Activated CD8-positive, alpha-beta memory T cell treated with anti-CD3 and anti-CD28 coated beads, Interleukin-2, amount 50 U/mL, for 4 hours (primary cell): ENCODE measurements at regions not wholly inside any gene's neighbourhood (a gene's known extent, or its start where the extent isn't known, plus 50 kb on each side); places are given as distances from the start of the nearest gene placed in this dataset.

Source experiments
- DNase-seq: peaks from one replicate; pipeline ENCODE4 v3.0.0-alpha.2; 2020

DNA sequence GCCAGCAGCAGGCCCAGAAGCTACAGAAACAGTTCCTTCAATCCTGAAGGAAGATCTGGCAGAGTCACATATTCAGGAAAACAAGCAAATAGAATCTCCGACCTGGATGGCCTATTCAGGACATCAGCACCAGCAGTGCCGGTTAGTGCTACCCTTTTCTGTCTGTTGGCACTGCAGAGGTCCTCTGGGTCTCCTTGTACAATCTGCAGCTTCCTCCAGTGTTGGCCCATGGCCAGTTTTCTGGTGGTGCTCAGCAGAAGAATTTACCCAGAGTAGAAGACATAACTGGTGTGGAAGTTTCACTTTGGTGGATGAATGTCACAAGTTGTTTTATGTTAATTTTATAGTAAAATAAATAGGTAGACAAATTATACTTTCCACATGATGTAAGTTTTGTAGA lies 498.1 kb downstream of the COG6 start:
- no peak for DNase-seq

DNA sequence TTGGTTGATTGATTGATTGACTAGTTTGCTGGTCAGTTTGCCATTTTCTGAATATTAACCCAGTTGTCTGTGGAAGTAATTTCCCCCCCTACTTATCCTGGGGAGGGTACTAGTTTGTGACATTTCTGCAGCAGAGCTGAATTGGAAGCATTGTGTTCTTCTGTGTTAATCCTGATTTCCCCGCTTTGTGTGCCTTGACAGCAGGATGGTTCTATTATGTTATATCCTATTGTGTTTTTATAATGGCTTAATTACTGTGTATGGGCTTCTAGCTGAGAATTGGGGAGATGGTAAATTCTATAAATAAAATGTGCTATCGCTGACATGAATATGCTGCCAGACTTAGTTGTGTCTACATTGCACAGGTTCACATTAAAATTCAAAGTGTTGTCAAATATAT lies 499.7 kb downstream of the COG6 start:
- no peak for DNase-seq

DNA sequence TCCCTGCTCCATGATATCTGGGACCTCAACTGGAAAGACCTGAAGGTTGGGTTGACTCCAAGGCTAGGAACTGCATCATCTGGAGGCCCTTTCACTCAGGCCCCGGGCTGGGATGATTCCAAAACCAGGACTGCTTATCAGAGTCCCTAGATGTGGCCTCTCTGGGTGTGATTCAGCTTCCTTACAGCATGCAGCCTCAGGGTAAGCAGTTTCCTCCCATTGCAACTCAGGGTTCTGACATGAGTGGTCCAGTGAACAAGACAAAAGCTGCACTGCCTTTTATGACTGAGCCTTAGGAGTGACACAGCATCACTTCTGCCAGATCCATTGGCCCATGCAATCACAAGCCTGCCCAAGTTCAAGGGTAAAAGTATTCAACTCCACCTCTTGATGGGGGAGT lies 502.8 kb downstream of the COG6 start:
- DNase-seq = no peak

- DNase-seq = no peak
These were observed 503.3 kb downstream of the COG6 start for GRCh38 chr13:40158757-40159156.

DNA sequence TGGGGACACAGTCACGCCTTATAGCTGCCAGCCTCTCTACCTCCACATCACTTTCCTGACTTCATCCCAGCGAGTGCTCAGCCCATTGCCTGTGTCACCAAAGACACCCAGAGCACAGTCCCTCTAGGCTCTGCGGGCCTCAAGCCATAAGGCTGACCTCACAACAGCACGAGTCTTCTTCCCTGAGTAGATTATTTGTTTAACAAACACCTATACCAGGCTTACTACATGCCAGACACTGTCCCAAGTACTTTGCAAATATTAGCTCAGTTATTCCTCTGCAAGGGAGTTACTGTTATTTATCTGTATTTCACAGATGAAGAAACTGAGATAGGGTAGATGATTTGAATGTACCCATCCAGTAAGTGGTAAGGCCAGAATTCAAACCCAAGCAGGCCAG lies 504.3 kb downstream of the COG6 start:
- no peak for DNase-seq

DNA sequence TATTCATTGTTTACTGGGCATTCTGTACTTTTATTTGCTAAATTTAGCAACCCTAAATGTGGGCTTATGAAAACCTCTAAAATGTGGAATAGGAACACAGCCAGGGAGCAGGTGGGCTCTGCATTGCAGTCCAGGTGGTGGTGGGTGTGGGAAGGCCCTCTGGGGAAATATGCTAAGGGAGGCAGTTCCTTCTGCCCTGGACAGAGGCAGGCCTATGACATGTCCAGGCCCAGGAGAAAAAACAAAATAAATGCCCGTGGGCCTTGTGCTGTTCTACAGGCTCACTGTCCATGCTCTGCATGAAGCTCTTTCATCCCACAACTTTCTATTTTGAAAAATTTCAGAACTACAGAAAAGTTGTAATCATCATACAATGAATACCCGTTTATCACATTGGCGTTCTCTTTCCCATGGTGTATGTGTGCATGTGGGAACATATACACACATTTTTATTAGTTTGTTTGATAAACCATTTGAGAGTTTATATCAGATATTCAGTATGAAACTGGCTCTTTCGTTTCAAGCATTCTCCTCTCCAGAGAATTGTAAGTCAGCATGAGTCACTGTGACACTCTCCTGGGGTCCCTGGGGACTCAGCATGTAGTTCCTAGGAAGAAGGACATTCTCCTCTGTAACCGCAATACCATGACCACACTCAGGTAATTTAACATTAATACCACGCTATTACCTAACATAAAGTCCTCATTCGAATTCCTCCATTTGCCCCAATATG lies 505.3 kb downstream of the COG6 start:
- DNase-seq = no peak

DNA sequence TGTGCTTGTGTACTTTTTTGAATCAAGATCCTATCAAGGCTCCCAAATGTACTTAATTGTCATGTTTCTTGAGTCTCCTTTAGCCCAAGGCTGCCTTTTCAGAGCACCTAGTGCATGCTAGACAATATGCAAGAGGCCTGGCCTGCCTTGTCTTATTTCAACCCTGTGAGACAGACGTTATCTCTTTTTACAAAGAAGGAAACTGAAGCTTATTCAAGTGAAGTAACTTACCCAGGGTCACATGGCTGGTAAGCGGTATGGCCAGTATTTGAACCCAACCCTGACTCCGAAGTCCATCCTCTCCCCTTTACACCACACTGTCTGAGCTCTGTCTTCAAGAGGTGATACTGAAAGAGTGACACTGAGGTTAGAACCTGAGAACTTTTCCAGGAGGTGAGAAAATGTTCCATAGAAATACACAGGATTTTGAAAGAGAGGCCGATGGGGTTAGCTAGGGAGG lies 505.1 kb downstream of the FOXO1 start:
- no peak for DNase-seq

DNA sequence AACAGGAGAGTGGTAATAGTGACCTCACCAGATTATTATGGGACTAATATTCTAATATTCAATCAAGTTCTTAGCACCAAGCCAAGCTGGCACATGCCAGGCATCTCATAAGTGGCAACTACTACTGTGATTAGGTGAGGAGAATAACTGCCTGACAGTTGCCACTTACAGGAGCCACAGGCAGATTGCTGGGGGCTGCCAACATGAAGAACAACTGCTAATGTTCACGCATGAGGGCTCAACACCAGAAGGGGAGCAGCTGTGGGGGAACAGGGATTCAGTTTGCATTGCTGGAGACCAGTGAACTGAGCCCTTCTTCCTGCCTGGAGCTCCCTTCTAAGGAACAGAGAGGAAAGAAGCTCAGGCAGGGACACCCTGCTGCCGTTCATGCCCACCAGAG lies 504.5 kb downstream of the FOXO1 start:
- no peak for DNase-seq

DNA sequence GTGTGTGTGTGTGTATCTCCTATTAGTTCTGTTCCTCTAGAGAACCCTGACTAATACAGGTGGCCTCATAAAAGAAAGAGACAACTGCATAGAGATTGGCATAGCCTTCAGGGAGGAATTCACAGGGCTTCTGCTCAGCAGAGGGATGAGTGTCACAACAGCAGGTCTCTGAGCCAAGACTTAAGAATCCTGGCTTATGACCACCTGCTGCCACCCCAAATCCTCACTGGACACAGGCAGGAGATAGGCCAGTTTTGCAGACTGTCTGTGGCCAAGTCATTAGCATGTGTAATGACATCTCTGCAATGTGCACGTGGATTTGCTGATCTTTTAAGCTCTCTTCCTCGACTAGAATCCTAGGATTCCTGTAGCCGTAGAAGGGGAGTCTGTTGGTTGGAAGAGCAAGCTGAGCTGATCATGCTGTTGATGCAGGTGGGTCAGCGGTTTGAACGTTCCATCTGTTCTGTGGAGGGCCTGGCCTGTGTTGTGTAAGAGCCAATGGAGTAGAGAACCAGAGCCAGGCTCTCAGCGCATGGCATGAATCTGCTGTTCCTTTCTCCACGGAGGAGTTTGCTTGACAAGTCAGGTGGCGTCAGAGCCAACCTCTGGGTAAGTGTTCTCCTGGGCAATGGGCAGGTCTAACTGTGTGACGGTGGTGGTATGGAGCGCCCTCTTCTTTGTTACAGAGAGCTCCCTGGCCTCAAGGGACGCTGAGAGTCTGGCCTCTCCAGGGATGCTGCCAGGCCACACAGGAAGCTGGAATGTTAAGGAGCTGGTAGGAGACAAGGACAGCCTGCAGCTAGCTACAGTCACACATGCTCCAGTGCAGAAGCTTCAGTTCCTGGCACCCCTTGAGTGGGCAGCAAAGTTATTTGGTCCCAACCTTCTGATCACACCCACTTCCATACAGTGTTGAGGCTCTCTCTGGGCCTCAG lies 503.1 kb downstream of the FOXO1 start:
- no peak for DNase-seq

- DNase-seq = no peak
These were observed 502.3 kb downstream of the FOXO1 start for GRCh38 chr13:40164133-40164532.

- DNase-seq = no peak
These were observed 501.0 kb downstream of the FOXO1 start for GRCh38 chr13:40165316-40165932.

DNA sequence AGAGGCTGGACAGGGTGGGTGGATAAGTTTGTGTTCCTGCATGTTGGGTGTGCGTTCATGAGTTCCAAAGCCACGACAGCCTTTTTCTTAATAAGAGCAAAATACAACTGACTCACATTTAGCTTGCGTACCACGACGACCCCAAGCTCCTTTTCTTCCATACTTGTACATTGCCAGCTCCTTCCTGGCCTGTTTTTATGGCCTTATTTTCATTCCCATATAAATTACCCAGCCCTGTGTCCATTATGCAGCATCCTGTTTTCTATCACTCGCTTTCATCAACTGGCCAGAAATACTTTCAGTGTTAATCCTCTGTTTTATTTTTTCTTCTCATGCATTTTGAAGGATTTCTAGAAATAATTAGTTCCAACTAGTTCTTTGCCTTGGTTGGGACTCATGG lies 499.1 kb downstream of the FOXO1 start:
- no peak for DNase-seq

DNA sequence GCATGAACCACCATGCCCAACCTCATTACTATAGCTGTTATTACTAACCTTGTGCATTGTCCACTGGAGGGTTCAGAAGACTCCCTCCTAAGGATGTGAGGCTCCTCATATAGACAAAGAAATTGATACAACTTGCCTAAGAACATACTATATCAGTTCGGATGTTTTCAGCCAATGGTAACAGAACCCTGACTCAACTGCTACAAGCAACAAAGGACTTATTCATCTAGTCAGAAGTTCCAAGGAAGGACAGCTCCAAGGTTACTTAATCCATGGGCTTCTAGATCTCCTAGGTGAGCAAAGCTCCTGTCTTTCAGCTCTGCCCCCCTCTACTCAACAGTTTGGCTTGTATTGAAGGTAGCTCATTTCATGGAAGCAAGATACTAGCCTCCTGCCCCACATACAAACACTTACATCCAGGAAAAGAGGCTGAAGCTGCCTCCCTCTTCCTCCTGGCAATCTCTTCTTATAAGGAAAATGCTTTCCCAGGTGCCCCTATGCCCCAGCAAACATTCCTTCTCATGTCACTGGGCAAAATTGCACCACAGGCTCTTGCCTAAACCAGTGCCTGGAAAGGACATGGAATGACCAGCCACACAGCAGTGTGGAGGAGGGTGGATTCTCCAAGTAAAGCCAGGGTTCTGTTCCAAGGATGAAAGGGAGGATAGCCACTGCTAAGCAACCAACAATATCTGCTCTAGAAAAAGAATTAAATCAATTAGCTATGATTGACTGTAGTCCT lies 497.8 kb downstream of the FOXO1 start:
- DNase-seq = no peak

- DNase-seq = no peak
These were observed 497.0 kb downstream of the FOXO1 start for GRCh38 chr13:40169476-40169875.

DNA sequence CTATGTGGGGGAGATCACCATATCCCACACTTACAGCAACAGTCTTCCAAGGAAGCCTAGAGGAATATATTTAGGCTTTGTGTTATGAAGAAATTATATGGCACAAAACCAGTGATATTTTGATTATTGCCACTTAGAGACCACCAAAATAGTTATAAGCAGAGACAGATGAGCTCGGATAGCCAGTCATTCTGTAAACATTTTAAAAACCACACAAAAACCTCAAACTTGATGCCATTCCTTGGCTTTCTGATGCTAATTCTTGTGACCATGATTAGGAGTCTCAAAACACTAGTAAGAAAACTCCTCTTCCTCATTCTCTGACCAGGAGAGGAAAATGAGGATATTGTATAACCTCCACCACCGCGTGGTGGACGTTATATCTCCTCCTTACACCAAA lies 496.4 kb downstream of the FOXO1 start:
- no peak for DNase-seq

DNA sequence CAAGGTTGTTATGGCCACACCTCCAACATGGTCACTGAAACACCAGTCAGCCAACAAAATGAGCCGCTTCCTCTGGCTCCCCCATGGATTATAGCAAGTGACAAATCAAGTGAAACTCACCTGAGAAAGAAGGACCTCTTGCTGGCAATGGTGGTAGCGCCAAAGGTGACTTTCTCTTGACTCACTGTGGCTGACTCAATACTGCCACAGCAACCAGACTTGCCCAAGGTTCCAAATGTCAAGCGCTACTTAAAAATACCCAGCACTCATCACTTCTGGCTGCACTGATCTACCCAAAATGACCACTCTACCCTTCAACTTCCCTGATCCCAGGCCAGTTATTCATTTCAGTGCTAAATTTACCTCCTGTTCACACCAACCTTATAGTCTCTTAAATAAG lies 495.5 kb downstream of the FOXO1 start:
- DNase-seq = peak; percentile 41

DNA sequence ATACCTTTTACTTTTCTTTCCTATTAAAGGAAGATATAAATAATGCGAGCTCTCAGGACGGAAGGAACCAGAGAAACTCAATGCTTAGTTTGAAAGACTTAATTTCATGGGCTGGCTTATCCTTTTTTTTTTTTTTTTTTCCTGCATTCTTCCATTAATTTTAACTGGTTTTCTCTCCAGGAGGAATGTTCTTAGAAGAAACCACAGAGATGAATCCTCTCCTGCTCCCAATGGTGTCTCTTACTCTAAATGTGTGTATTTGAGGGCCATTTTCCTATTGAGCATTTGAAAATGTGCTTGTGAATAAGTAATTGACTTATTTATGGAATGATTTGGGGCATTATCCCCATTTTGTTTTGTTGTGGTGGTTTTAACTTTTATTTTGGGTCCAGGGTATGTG lies 494.9 kb downstream of the FOXO1 start:
- no peak for DNase-seq

- DNase-seq = no peak
These were observed 494.3 kb downstream of the FOXO1 start for GRCh38 chr13:40172149-40172591.

- DNase-seq = no peak
These were observed 493.6 kb downstream of the FOXO1 start for GRCh38 chr13:40172878-40173277.

DNA sequence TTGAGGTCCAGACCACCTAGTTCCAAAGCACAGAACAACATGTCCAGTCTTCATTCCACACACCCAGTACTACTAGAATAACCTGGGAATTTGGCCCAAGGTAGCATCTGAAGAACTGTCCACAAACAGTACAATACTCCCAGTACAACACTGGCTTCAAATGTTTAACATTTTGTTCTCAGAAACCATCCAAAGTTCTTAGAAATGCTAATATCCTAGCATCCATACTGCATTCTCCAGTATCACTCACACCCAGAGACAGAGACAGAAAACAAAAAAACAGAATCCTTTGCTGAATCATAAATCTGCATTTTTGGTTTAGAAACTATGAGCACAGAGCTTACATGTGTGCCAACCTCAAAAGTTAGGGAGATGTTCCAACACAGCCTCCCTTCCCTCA lies 490.8 kb downstream of the FOXO1 start:
- DNase-seq = no peak

GRCh38 chr13:40176242-40176641 lies 490.2 kb downstream of the FOXO1 start:
- DNase-seq = no peak

DNA sequence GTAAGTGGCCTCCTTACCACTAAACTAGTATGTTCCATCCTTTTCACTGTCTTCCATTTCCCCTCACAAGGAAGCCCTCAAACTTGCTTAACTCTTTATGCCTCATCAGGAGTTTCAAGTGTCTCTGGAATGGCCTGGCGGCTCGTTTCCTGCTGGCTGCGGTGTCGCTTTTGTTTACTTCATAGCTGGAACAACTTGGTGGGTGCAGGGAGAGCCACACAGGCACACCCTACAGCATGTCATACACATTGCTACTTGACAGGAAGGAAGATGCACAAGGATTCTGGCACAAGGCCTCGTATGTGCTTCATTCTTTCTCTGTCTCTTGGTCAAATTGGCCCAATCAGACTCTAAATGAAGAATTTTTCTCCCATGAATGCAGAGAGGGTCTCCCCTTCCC lies 488.3 kb downstream of the FOXO1 start:
- DNase-seq = no peak
